ENCODE measurements at regions not wholly inside any gene's neighbourhood (a gene's known extent, or its start where the extent isn't known, plus 50 kb on each side); places are given as distances from the start of the nearest gene placed in this dataset.

DNA sequence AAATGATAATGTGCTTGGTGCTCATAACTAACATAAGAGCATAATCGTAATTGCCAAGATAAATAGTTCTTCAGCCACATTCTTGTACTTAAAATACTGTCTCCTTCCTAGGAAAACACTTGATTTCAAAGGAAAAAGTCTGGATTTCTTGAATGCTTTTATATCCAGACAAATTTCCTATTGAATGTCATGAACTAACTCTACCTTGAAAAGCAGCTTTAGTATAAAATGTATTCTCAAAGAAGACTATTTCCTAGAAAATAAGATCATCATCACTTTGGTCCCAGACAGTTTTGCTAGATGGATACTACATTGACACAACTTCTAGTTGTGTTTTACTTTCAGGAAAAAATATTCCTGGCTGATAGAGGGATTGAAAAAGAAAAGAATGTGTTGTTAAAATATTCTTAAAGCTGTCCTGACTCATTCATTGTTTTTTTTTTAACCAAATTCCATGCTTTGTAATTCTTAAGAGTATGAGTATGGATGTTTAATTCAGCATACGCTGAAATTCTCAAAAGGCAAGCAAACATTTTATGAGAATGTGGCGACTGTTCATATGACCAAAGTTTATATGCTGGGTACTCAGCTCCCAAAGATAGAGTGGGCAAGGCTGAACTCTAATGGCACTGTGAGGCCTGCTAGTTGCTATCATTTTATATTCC is 106.1 kb downstream of the PPP1R3A start:
- DNase-seq = no peak
- 63 to 66% methylated on average over 3 of the region's 3 CpGs for WGBS, 2 donors

GRCh38 chr7:113810080-113810744 is 108.6 kb downstream of the PPP1R3A start:
- H3K4me1 ChIP-seq = no peaks in the 10 kb centered on the region
- no peak for DNase-seq
- no peaks in the 10 kb centered on the region for H3K9me3 ChIP-seq
- no peaks in the 10 kb centered on the region for H3K27me3 ChIP-seq
- intact Hi-C loops (cut with DNase I) = no loop called here
- H3K27ac ChIP-seq = no peak overlapping the region
- H3K4me3 ChIP-seq = no peak overlapping the region
- TF ChIP-seq, protein P1, sequence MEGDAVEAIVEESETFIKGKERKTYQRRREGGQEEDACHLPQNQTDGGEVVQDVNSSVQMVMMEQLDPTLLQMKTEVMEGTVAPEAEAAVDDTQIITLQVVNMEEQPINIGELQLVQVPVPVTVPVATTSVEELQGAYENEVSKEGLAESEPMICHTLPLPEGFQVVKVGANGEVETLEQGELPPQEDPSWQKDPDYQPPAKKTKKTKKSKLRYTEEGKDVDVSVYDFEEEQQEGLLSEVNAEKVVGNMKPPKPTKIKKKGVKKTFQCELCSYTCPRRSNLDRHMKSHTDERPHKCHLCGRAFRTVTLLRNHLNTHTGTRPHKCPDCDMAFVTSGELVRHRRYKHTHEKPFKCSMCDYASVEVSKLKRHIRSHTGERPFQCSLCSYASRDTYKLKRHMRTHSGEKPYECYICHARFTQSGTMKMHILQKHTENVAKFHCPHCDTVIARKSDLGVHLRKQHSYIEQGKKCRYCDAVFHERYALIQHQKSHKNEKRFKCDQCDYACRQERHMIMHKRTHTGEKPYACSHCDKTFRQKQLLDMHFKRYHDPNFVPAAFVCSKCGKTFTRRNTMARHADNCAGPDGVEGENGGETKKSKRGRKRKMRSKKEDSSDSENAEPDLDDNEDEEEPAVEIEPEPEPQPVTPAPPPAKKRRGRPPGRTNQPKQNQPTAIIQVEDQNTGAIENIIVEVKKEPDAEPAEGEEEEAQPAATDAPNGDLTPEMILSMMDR (IDR thresholded peaks at IDR 0.05) = no peak
- TF ChIP-seq POLR2A (IDR thresholded peaks at IDR 0.05) = no peak
- H3K36me3 ChIP-seq = no peaks in the 10 kb centered on the region
- WGBS, 2 donors = 80% methylated on average over 1 of the region's 1 CpG

More for the DNA sequence above, 106.1 kb downstream of the PPP1R3A start:
- H3K9me3 ChIP-seq = no peaks in the 10 kb centered on the region
- H3K27me3 ChIP-seq = no peaks in the 10 kb centered on the region
- TF ChIP-seq, protein P1 (IDR thresholded peaks at IDR 0.05) = no peak
- no peak for TF ChIP-seq POLR2A (IDR thresholded peaks at IDR 0.05)
- H3K4me3 ChIP-seq = no peak overlapping the region
- H3K4me1 ChIP-seq = no peaks in the 10 kb centered on the region
- no peaks in the 10 kb centered on the region for H3K36me3 ChIP-seq
- intact Hi-C loops (cut with DNase I) = no loop called here
- H3K27ac ChIP-seq = no peak overlapping the region

GRCh38 chr7:113809581-113809980 is 109.2 kb downstream of the PPP1R3A start:
- Histone ChIP-seq H3K36me3 (no peaks in the 10 kb centered on the region), H3K27me3 (no peaks in the 10 kb centered on the region), H3K4me1 (no peaks in the 10 kb centered on the region), H3K27ac (no peak overlapping the region), H3K4me3 (no peak overlapping the region), H3K9me3 (no peaks in the 10 kb centered on the region)
- no peak for TF ChIP-seq POLR2A (IDR thresholded peaks at IDR 0.05)
- TF ChIP-seq, protein P1 (IDR thresholded peaks at IDR 0.05) = no peak
- 73 to 78% methylated on average over 3 of the region's 3 CpGs for WGBS, 2 donors
- no peak for DNase-seq
- intact Hi-C loops (cut with DNase I) = no loop called here

DNA sequence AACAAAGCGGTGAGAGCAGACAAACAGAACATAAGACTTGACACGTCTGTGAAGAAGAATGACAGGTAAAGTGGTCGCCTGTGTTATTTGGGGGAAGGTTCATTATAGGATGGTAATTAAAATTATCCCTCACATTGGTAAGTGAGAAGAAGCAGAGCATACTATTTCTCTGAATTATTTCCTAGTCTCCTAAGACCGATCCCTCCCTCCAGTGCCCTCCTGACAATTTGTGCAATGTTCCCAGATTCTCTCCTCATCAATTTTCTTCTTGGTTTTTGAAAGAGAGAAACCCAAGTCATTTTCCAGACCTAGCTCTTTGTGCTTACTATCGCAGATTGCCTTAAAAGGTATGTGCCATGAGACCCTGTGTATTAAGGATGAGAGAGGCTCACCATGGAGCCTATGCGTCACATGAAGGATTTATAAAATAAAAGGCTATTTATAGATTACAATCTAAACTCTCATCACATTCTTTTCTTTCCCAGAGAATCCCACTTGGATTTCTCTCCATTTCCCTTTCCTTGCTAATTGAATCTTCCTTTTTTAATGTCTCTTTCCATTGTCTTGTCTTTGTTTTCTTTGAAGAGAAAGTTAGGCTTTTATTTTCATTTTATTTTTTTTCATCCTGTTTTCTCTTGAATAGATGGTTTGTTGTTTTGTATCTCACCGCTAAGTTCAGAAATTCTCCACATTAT is 112.0 kb downstream of the PPP1R3A start:
- no peaks in the 10 kb centered on the region for H3K27me3 ChIP-seq
- no peak for TF ChIP-seq POLR2A (IDR thresholded peaks at IDR 0.05)
- TF ChIP-seq, protein P1 (IDR thresholded peaks at IDR 0.05) = no peak
- no peaks in the 10 kb centered on the region for H3K36me3 ChIP-seq
- no peaks in the 10 kb centered on the region for H3K9me3 ChIP-seq
- 63 to 72% methylated on average over 7 of the region's 7 CpGs for WGBS, 2 donors
- no peak for DNase-seq
- no peak overlapping the region for H3K4me3 ChIP-seq
- intact Hi-C loops (cut with DNase I) = no loop called here
- no peak overlapping the region for H3K27ac ChIP-seq
- H3K4me1 ChIP-seq = no peaks in the 10 kb centered on the region

DNA sequence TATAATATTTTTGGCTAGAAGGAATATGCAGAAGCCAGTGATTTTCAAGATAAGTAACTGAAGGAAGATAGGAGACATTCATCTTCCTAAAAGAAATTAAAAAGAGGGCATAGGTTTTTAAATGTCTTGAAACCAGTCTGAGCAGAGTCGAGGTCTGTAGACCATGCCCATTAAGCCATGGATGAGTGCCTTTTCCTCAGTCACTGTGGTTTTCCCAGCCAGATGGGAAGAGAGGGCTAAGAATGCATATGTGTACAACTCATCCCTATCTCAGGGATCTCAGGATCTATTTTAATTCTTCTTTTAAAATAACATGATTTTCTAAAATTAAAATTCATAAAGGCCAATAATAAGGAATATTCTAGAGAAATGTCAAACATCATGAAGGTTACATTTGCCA is 112.8 kb downstream of the PPP1R3A start:
- H3K4me3 ChIP-seq = no peak overlapping the region
- DNase-seq = no peak
- H3K4me1 ChIP-seq = no peaks in the 10 kb centered on the region
- intact Hi-C loops (cut with DNase I) = no loop called here
- no peak for TF ChIP-seq POLR2A (IDR thresholded peaks at IDR 0.05)
- TF ChIP-seq, protein P1 (IDR thresholded peaks at IDR 0.05) = no peak
- H3K9me3 ChIP-seq = no peaks in the 10 kb centered on the region
- no peaks in the 10 kb centered on the region for H3K27me3 ChIP-seq
- H3K36me3 ChIP-seq = no peaks in the 10 kb centered on the region
- WGBS, 2 donors = 48 to 53% methylated on average over 1 of the region's 1 CpG
- no peak overlapping the region for H3K27ac ChIP-seq

All from esophagus squamous epithelium (tissue), 5 donors.